ENCODE measurements at regions not wholly inside any gene's neighbourhood (a gene's known extent, or its start where the extent isn't known, plus 50 kb on each side); places are given as distances from the start of the nearest gene placed in this dataset.

DNA sequence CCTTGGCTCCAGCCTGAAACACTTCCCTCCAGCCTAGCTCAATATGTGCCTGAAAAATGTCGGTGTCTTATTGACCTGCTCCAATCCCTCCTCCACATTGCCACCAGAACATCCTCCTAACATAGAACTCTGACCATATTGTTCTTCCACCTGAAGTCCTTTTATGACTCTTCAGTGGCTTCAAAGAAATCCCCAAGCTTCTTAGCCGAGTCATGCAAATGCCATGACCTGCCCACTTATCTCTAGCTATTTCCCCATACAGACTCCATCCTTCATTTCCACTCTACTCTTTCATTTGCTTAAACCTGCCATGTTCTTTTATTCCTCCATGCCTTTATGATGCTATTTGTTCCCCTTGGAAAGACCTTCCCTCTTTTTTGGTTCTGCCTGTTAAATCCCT lies 568.6 kb downstream of the ETNK1 start:
- DNase-seq (ENCODE audit: low spot score): no peak
- H3K9ac ChIP-seq (ENCODE audit: low read depth in 1 of 2, low read length in 2 of 2): no peak overlapping the region
- no peaks in the 10 kb centered on the region for H3K27me3 ChIP-seq (ENCODE audit: control insufficient read depth in 4 of 4, insufficient read depth in 4 of 4, low read length in 3 of 4)
- no peaks in the 10 kb centered on the region for H3K4me1 ChIP-seq (ENCODE audit: control insufficient read depth in 4 of 4, insufficient read depth in 4 of 4, low read length in 3 of 4)
- no peaks in the 10 kb centered on the region for H3K36me3 ChIP-seq (ENCODE audit: control insufficient read depth in 4 of 4, insufficient read depth in 3 of 4, low read depth in 1 of 4, low read length in 3 of 4)
- H3K27ac ChIP-seq (ENCODE audit: low read depth in 1 of 2, low read length in 2 of 2): no peak overlapping the region
- TF ChIP-seq YY1 (IDR thresholded peaks at IDR 0.05): no peak
- no peak for TF ChIP-seq SP1 (IDR thresholded peaks at IDR 0.05)
- no peak for TF ChIP-seq EGR1 (IDR thresholded peaks at IDR 0.05; ENCODE audit: low read depth in 2 of 2)
- no peak for TF ChIP-seq GABPA (IDR thresholded peaks at IDR 0.05 in 1 of 2, conservative IDR thresholded peaks at IDR 0.05 in 1 of 2)
- TF ChIP-seq HNF4A (conservative IDR thresholded peaks at IDR 0.05): no peak
- TF ChIP-seq FOXA1 (IDR thresholded peaks at IDR 0.05): no peak
- no peak for TF ChIP-seq TAF1 (conservative IDR thresholded peaks at IDR 0.05)
- no peaks in the 10 kb centered on the region for H3K9me3 ChIP-seq (ENCODE audit: control insufficient read depth in 4 of 4, low read length in 3 of 4)
- H3K4me3 ChIP-seq (ENCODE audit: low read depth in 1 of 3, low read length in 3 of 3): no peak overlapping the region
- WGBS: 92% methylated on average over 2 of the region's 2 CpGs

DNA sequence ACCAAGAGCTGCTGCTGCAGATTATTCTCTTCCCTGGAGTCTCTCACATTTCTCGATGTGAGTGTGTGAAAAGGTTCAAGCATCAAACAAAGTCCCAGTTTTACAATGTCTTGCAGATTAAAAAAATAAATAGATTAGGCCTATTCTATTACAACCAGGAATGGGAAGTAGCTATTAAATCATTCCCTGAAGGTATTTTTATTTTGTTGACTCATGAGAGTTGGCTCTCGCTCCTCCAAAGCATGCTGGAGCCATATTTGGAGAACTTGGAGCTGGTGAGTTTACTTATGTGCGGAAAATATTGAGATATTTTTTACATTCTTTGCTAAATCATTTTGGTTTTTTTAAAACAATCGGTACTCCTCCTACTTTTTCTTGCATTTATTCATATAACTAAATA lies 572.3 kb downstream of the ETNK1 start:
- DNase-seq (ENCODE audit: low spot score): no peak

DNA sequence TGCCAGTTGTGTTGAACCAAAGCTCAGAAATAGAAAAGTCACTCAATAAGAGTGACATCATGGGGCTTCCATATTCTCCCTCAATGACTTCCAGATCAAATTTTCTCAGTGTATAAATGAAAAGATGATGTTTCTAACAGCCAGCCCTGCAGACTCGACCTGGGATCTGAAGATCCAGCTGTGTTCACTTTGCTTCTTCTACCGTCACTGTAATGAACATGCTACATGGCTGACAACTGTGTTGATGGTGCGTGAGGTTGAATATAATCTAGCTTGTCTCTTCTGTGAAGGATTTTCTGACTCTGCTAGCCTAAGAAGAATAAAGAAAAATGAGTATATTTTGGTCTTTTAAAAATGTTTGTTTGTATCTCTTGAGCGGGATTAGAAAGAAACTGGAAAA lies 577.8 kb downstream of the ETNK1 start:
- no peaks in the 10 kb centered on the region for H3K9me3 ChIP-seq (ENCODE audit: control insufficient read depth in 4 of 4, low read length in 3 of 4)
- H3K4me3 ChIP-seq (ENCODE audit: low read depth in 1 of 3, low read length in 3 of 3): no peak overlapping the region
- 71% methylated on average over 4 of the region's 4 CpGs for WGBS
- no peaks in the 10 kb centered on the region for H3K27me3 ChIP-seq (ENCODE audit: control insufficient read depth in 4 of 4, insufficient read depth in 4 of 4, low read length in 3 of 4)
- H3K4me1 ChIP-seq (ENCODE audit: control insufficient read depth in 4 of 4, insufficient read depth in 4 of 4, low read length in 3 of 4): no peaks in the 10 kb centered on the region
- no peak overlapping the region for H3K27ac ChIP-seq (ENCODE audit: low read depth in 1 of 2, low read length in 2 of 2)
- no peak overlapping the region for H3K9ac ChIP-seq (ENCODE audit: low read depth in 1 of 2, low read length in 2 of 2)
- H3K36me3 ChIP-seq (ENCODE audit: control insufficient read depth in 4 of 4, insufficient read depth in 3 of 4, low read depth in 1 of 4, low read length in 3 of 4): no peaks in the 10 kb centered on the region
- TF ChIP-seq HNF4A (conservative IDR thresholded peaks at IDR 0.05) (no peak), NR2F2 (IDR thresholded peaks at IDR 0.05) (no peak), TAF1 (conservative IDR thresholded peaks at IDR 0.05) (no peak), SP1 (IDR thresholded peaks at IDR 0.05) (no peak), RAD21 (IDR thresholded peaks at IDR 0.05) (no peak), HNF4G (IDR thresholded peaks at IDR 0.05) (no peak), JUND (IDR thresholded peaks at IDR 0.05) (no peak), YY1 (IDR thresholded peaks at IDR 0.05) (no peak), FOXA1 (IDR thresholded peaks at IDR 0.05) (no peak), GABPA (IDR thresholded peaks at IDR 0.05 in 1 of 2, conservative IDR thresholded peaks at IDR 0.05 in 1 of 2) (no peak), EGR1 (IDR thresholded peaks at IDR 0.05; ENCODE audit: low read depth in 2 of 2) (no peak), FOXA2 (IDR thresholded peaks at IDR 0.05) (no peak), RXRA (IDR thresholded peaks at IDR 0.05) (no peak)
- TF ChIP-seq, protein P1, sequence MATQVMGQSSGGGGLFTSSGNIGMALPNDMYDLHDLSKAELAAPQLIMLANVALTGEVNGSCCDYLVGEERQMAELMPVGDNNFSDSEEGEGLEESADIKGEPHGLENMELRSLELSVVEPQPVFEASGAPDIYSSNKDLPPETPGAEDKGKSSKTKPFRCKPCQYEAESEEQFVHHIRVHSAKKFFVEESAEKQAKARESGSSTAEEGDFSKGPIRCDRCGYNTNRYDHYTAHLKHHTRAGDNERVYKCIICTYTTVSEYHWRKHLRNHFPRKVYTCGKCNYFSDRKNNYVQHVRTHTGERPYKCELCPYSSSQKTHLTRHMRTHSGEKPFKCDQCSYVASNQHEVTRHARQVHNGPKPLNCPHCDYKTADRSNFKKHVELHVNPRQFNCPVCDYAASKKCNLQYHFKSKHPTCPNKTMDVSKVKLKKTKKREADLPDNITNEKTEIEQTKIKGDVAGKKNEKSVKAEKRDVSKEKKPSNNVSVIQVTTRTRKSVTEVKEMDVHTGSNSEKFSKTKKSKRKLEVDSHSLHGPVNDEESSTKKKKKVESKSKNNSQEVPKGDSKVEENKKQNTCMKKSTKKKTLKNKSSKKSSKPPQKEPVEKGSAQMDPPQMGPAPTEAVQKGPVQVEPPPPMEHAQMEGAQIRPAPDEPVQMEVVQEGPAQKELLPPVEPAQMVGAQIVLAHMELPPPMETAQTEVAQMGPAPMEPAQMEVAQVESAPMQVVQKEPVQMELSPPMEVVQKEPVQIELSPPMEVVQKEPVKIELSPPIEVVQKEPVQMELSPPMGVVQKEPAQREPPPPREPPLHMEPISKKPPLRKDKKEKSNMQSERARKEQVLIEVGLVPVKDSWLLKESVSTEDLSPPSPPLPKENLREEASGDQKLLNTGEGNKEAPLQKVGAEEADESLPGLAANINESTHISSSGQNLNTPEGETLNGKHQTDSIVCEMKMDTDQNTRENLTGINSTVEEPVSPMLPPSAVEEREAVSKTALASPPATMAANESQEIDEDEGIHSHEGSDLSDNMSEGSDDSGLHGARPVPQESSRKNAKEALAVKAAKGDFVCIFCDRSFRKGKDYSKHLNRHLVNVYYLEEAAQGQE (IDR thresholded peaks at IDR 0.05): no peak
- TF ChIP-seq, protein P2, sequence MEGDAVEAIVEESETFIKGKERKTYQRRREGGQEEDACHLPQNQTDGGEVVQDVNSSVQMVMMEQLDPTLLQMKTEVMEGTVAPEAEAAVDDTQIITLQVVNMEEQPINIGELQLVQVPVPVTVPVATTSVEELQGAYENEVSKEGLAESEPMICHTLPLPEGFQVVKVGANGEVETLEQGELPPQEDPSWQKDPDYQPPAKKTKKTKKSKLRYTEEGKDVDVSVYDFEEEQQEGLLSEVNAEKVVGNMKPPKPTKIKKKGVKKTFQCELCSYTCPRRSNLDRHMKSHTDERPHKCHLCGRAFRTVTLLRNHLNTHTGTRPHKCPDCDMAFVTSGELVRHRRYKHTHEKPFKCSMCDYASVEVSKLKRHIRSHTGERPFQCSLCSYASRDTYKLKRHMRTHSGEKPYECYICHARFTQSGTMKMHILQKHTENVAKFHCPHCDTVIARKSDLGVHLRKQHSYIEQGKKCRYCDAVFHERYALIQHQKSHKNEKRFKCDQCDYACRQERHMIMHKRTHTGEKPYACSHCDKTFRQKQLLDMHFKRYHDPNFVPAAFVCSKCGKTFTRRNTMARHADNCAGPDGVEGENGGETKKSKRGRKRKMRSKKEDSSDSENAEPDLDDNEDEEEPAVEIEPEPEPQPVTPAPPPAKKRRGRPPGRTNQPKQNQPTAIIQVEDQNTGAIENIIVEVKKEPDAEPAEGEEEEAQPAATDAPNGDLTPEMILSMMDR (IDR thresholded peaks at IDR 0.05; ENCODE audit: low read depth, low read length, missing input control): no peak
- TF ChIP-seq, protein P3, sequence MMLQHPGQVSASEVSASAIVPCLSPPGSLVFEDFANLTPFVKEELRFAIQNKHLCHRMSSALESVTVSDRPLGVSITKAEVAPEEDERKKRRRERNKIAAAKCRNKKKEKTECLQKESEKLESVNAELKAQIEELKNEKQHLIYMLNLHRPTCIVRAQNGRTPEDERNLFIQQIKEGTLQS (IDR thresholded peaks at IDR 0.05): no peak
- TF ChIP-seq, protein P4, sequence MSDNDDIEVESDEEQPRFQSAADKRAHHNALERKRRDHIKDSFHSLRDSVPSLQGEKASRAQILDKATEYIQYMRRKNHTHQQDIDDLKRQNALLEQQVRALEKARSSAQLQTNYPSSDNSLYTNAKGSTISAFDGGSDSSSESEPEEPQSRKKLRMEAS (IDR thresholded peaks at IDR 0.05): no peak
- TF ChIP-seq, protein P5, sequence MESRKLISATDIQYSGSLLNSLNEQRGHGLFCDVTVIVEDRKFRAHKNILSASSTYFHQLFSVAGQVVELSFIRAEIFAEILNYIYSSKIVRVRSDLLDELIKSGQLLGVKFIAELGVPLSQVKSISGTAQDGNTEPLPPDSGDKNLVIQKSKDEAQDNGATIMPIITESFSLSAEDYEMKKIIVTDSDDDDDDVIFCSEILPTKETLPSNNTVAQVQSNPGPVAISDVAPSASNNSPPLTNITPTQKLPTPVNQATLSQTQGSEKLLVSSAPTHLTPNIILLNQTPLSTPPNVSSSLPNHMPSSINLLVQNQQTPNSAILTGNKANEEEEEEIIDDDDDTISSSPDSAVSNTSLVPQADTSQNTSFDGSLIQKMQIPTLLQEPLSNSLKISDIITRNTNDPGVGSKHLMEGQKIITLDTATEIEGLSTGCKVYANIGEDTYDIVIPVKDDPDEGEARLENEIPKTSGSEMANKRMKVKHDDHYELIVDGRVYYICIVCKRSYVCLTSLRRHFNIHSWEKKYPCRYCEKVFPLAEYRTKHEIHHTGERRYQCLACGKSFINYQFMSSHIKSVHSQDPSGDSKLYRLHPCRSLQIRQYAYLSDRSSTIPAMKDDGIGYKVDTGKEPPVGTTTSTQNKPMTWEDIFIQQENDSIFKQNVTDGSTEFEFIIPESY (IDR thresholded peaks at IDR 0.05): no peak
- DNase-seq (ENCODE audit: low spot score): no peak

More for the DNA sequence above, 572.3 kb downstream of the ETNK1 start:
- Histone ChIP-seq H3K27me3 (ENCODE audit: control insufficient read depth in 4 of 4, insufficient read depth in 4 of 4, low read length in 3 of 4) (no peaks in the 10 kb centered on the region), H3K27ac (ENCODE audit: low read depth in 1 of 2, low read length in 2 of 2) (no peak overlapping the region), H3K4me3 (ENCODE audit: low read depth in 1 of 3, low read length in 3 of 3) (no peak overlapping the region), H3K9me3 (ENCODE audit: control insufficient read depth in 4 of 4, low read length in 3 of 4) (no peaks in the 10 kb centered on the region), H3K4me1 (ENCODE audit: control insufficient read depth in 4 of 4, insufficient read depth in 4 of 4, low read length in 3 of 4) (no peaks in the 10 kb centered on the region), H3K9ac (ENCODE audit: low read depth in 1 of 2, low read length in 2 of 2) (no peak overlapping the region), H3K36me3 (ENCODE audit: control insufficient read depth in 4 of 4, insufficient read depth in 3 of 4, low read depth in 1 of 4, low read length in 3 of 4) (no peaks in the 10 kb centered on the region)
- TF ChIP-seq, protein P3 (IDR thresholded peaks at IDR 0.05): no peak
- TF ChIP-seq EGR1 (IDR thresholded peaks at IDR 0.05; ENCODE audit: low read depth in 2 of 2): no peak
- no peak for TF ChIP-seq HNF4A (conservative IDR thresholded peaks at IDR 0.05)
- TF ChIP-seq NR2F2 (IDR thresholded peaks at IDR 0.05): no peak
- no peak for TF ChIP-seq JUND (IDR thresholded peaks at IDR 0.05)
- WGBS: 89% methylated on average over 4 of the region's 4 CpGs

Data from liver (tissue), 8 donors.